HepG2 (cell line): ENCODE measurements at regions not wholly inside any gene's neighbourhood (a gene's known extent, or its start where the extent isn't known, plus 50 kb on each side); places are given as distances from the start of the nearest gene placed in this dataset.

ENCODE experiments used
- ATAC-seq: fragments of 200-7000 bp; cut with Tn5 transposase; 3 replicates; pipeline ENCODE4 v1.9.1; 2020; ENCODE audit warnings: mild to moderate bottlenecking, moderate library complexity
- BruUV-seq: library from RNA; stranded (reverse); fragments of 400-500 nt; replicated peaks from 2 replicates; lab custom pipeline; 2021; lab: Mats Ljungman, UMichigan
- CTCF ChIA-PET: fragments of 300-600 bp; formaldehyde crosslinking; extraction: SDS; loops from one replicate; lab custom pipeline; 2021; ENCODE audit warnings: low total read pairs, inconsistent platforms, low intra/inter-chr PET ratio; lab: Yijun Ruan, JAX
- POLR2A ChIA-PET: fragments of 350-600 bp; sonication (Branson Sonifier 250); formaldehyde crosslinking; loops from one replicate; lab custom pipeline; 2020; ENCODE audit warnings: antibody characterized with exemption, inconsistent platforms; lab: Yijun Ruan, JAX
- DNase-seq: peaks from one replicate; pipeline ENCODE4 v3.0.0-alpha.2; 2015; ENCODE audit warnings: low spot score
- FAIRE-seq: peaks from 3 replicates; lab custom pipeline; 2011; peaks lifted over from hg19 to GRCh38; lab: Jason Lieb, UNC
- H2AFZ ChIP-seq: one replicate; pipeline ENCODE4 v1.6.1; 2011; ENCODE audit warnings: low read length, inconsistent platforms
- H3K27ac ChIP-seq: fragments of 300-600 bp; 3 replicates; pipeline ENCODE4 v1.8.0; 2011; ENCODE audit warnings: mixed run types, mild to moderate bottlenecking, mixed read lengths, low read length, inconsistent platforms; ENCODE audit not compliant: insufficient read depth; ENCODE audit errors: extremely low read length
- H3K27me3 ChIP-seq, 2 experiments: fragments of 200-600 bp in 1 of 2; 2 replicates in 1 of 2; 3 replicates in 1 of 2; pipeline versions ENCODE4 v1.6.0 to v1.8.0; 2011; ENCODE audit warnings: low read length in 2 of 2, mild to moderate bottlenecking in 2 of 2, moderate library complexity in 2 of 2, inconsistent platforms in 1 of 2; ENCODE audit not compliant: insufficient read depth in 2 of 2, control insufficient read depth in 1 of 2
- H3K36me3 ChIP-seq, 2 experiments: fragments of 200-600 bp in 1 of 2; replicated peaks in 1 of 2; 2 replicates in 1 of 2; 3 replicates in 1 of 2; pipeline versions ENCODE4 v1.5.1 to v1.8.0; 2011; ENCODE audit warnings: low read length in 2 of 2, inconsistent platforms in 1 of 2; ENCODE audit not compliant: insufficient read depth in 2 of 2, control insufficient read depth in 1 of 2
- H3K4me1 ChIP-seq: 2 replicates; pipeline ENCODE4 v1.5.1; 2012; ENCODE audit warnings: low read length, inconsistent platforms; ENCODE audit not compliant: insufficient read depth
- H3K4me2 ChIP-seq: 2 replicates; pipeline ENCODE4 v1.6.0; 2011; ENCODE audit warnings: low read depth, low read length, inconsistent platforms
- H3K4me3 ChIP-seq, 3 experiments: fragments of 200-600 bp in 1 of 3; sonication (generic), shearing (Covaris generic) in 1 of 3; replicated peaks in 1 of 3; 2 replicates each; pipeline ENCODE4 v1.5.1; 2011 to 2016; ENCODE audit warnings: low read length in 3 of 3, inconsistent platforms in 2 of 3, low read depth in 2 of 3, mild to moderate bottlenecking in 2 of 3, control low read depth in 1 of 3, mixed read lengths in 1 of 3; ENCODE audit not compliant: insufficient read depth in 1 of 3
- H3K79me2 ChIP-seq: one replicate; pipeline ENCODE4 v1.6.1; 2011; ENCODE audit warnings: low read length, inconsistent platforms; ENCODE audit not compliant: insufficient read depth
- H3K9ac ChIP-seq: 2 replicates; pipeline ENCODE4 v1.6.0; 2011; ENCODE audit warnings: mild to moderate bottlenecking, low read depth, low read length, inconsistent platforms; ENCODE audit not compliant: insufficient read depth
- H3K9me3 ChIP-seq: 2 replicates; pipeline ENCODE4 v1.5.1; 2012; ENCODE audit warnings: mild to moderate bottlenecking, low read length
- H4K20me1 ChIP-seq: 2 replicates; pipeline ENCODE4 v1.6.0; 2011; ENCODE audit warnings: inconsistent platforms, mild to moderate bottlenecking, low read length, moderate library complexity; ENCODE audit not compliant: insufficient read depth
- CHD4 ChIP-seq: fragments of 200-600 bp; sonication (generic); IDR thresholded peaks from 2 replicates; pipeline ENCODE4 v1.7.0; 2017; ENCODE audit warnings: mild to moderate bottlenecking, low read length, borderline replicate concordance
- EHMT2 ChIP-seq: fragments of 200-600 bp; sonication (generic); IDR thresholded peaks from 2 replicates; pipeline ENCODE4 v1.7.0; 2017; ENCODE audit warnings: antibody characterized with exemption, low read depth, low read length, borderline replicate concordance
- ELF3 ChIP-seq: IDR thresholded peaks from 2 replicates; pipeline ENCODE4 v1.6.1; 2016; ENCODE audit warnings: missing genetic modification reagents, missing compliant biosample characterization
- HDAC1 ChIP-seq: sonication (generic); formaldehyde crosslinking; IDR thresholded peaks from 2 replicates; pipeline ENCODE4 v1.5.1; 2020; ENCODE audit warnings: mild to moderate bottlenecking, missing genetic modification reagents
- HIC2 ChIP-seq: sonication (generic); formaldehyde crosslinking; IDR thresholded peaks from 2 replicates; pipeline ENCODE4 v1.9.0; 2022; ENCODE audit warnings: low read depth, missing genetic modification reagents
- IKZF5 ChIP-seq: IDR thresholded peaks from 2 replicates; pipeline ENCODE4 v1.6.1; 2018; ENCODE audit warnings: missing genetic modification reagents, mild to moderate bottlenecking, missing compliant biosample characterization
- KDM1A ChIP-seq: IDR thresholded peaks from 2 replicates; pipeline ENCODE4 v1.6.1; 2016; ENCODE audit warnings: missing compliant biosample characterization
- NPAS2 ChIP-seq: sonication (generic); formaldehyde crosslinking; IDR thresholded peaks from 2 replicates; pipeline ENCODE4 v1.8.0; 2022; ENCODE audit warnings: mild to moderate bottlenecking, missing genetic modification reagents, borderline replicate concordance
- NR2F6 ChIP-seq, 2 experiments: IDR thresholded peaks; 2 replicates each; pipeline ENCODE4 v1.6.1; 2016; ENCODE audit warnings: antibody characterized with exemption in 1 of 2, mild to moderate bottlenecking in 1 of 2
- RFX1 ChIP-seq: fragments of 450-650 bp; IDR thresholded peaks from 2 replicates; pipeline ENCODE4 v1.6.1; 2017
- TFAP4 ChIP-seq: sonication (generic); IDR thresholded peaks from 2 replicates; pipeline ENCODE4 v1.6.1; 2016; ENCODE audit warnings: low read depth, borderline replicate concordance
- ZMYM3 ChIP-seq: sonication (generic); formaldehyde crosslinking; IDR thresholded peaks from 2 replicates; pipeline ENCODE4 v1.5.1; 2020; ENCODE audit warnings: mild to moderate bottlenecking, missing genetic modification reagents
- ZNF263 ChIP-seq: sonication (generic); formaldehyde crosslinking; IDR thresholded peaks from 2 replicates; pipeline ENCODE4 v1.4.0; 2020; ENCODE audit warnings: missing genetic modification reagents
- ZNF343 ChIP-seq: sonication (generic); formaldehyde crosslinking; IDR thresholded peaks from 2 replicates; pipeline ENCODE4 v1.4.0; 2020; ENCODE audit warnings: mild to moderate bottlenecking, missing genetic modification reagents
- ZNF383 ChIP-seq: sonication (generic); formaldehyde crosslinking; IDR thresholded peaks from 2 replicates; pipeline ENCODE4 v1.4.0; 2020; ENCODE audit warnings: missing genetic modification reagents, mild to moderate bottlenecking, borderline replicate concordance
- ZNF720 ChIP-seq: sonication (generic); formaldehyde crosslinking; IDR thresholded peaks from 2 replicates; pipeline ENCODE4 v1.4.0; 2020; ENCODE audit warnings: missing genetic modification reagents
- WGBS: methylation state at CpG from one replicate; pipeline ENCODE4 v1.1.6; 2017; ENCODE audit warnings: low lambda C conversion rate; 5-methylcytosine and 5-hydroxymethylcytosine counted together
- in situ Hi-C: cut with HindIII; loops from 2 replicates; pipeline ENCODE4 v1.10.0; 2017; ENCODE audit warnings: low pct_unique_long_range_greater_than_20kb; ENCODE audit not compliant: extremely low pct_ligation_motif_present
- intact Hi-C: fragments of 100-400 bp; cut with micrococcal nuclease; formaldehyde crosslinking; loops from one replicate; pipeline ENCODE4 v1.10.0; 2022; ENCODE audit not compliant: unreplicated experiment
- TF ChIP-seq, protein P1 (sequence below): sonication (generic); formaldehyde crosslinking; IDR thresholded peaks from 2 replicates; pipeline ENCODE4 v1.5.0; 2020; ENCODE audit warnings: mild to moderate bottlenecking, missing genetic modification reagents
- TF ChIP-seq, protein P2 (sequence below): IDR thresholded peaks from 2 replicates; pipeline ENCODE4 v1.6.1; 2016; ENCODE audit warnings: mild to moderate bottlenecking

GRCh38 chr9:129549139-129549538, 71.8 kb downstream of the C9orf50 start:
- intact Hi-C loops (no loop called here), in situ Hi-C loops (no loop called here)
- Histone ChIP-seq H3K9ac (peak overlapping the region; percentile 49; the same call in 1 of the 2 replicates), H3K4me1 (peaks cover 57% of the 10 kb centered on the region), H3K4me2 (peak overlapping the region; percentile 62), H3K27ac (peak overlapping the region; percentile 55), H3K9me3 (no peaks in the 10 kb centered on the region), H3K4me3 (peak overlapping the region in 1 of 3 experiments; percentile 32; a peak in 1 of 6 replicates), H3K36me3 (no peaks in the 10 kb centered on the region), H3K27me3 (no peaks in the 10 kb centered on the region), H3K79me2 (no peaks in the 10 kb centered on the region), H2AFZ (no peak overlapping the region), H4K20me1 (no peaks in the 10 kb centered on the region)
- BruUV-seq: no TSS peak
- WGBS: 72% methylated on average over 6 of the region's 7 CpGs
- ATAC-seq (peak; percentile 13), DNase-seq (peak; percentile 42), FAIRE-seq (peak; percentile 43)
- CTCF ChIA-PET: interaction anchor here (1.0 kb wide), 1 partner anchor 62 kb away, joined by 5 read pairs; no protein-coding TSS in a partner anchor
- POLR2A ChIA-PET: interaction anchor here (0.5 to 3.1 kb wide), 5 partner anchors 9 to 57 kb away, joined by 3 to 32 read pairs (median 4); no protein-coding TSS in a partner anchor
- TF ChIP-seq RFX1 (no peak), ELF3 (CRISPR knock-in tag) (0 out of 2 replicates have a peak, but pooled peaks have one; percentile 7), ZNF383 (CRISPR knock-in tag) (no peak), NPAS2 (CRISPR knock-in tag) (no peak), ZNF720 (no peak), ZNF263 (peak; percentile 46; the same call in 1 of the 2 replicates), KDM1A (peak; percentile 71; the same call in 1 of the 2 replicates), HDAC1 (0 out of 2 replicates have a peak, but pooled peaks have one; percentile 30), ZMYM3 (CRISPR knock-in tag) (peak; percentile 92), CHD4 (peak; percentile 65; the same call in 1 of the 2 replicates), TFAP4 (peak; percentile 33; the same call in 1 of the 2 replicates), IKZF5 (CRISPR knock-in tag) (no peak), EHMT2 (no peak), NR2F6 (IDR thresholded peaks at IDR 0.05) (no peak), NR2F6 (CRISPR knock-in tag; IDR thresholded peaks at IDR 0.05) (0 out of 2 replicates have a peak, but pooled peaks have one; percentile 25), HIC2 (CRISPR knock-in tag) (peak; percentile 55), ZNF343 (CRISPR knock-in tag) (no peak)
- TF ChIP-seq, protein P1, sequence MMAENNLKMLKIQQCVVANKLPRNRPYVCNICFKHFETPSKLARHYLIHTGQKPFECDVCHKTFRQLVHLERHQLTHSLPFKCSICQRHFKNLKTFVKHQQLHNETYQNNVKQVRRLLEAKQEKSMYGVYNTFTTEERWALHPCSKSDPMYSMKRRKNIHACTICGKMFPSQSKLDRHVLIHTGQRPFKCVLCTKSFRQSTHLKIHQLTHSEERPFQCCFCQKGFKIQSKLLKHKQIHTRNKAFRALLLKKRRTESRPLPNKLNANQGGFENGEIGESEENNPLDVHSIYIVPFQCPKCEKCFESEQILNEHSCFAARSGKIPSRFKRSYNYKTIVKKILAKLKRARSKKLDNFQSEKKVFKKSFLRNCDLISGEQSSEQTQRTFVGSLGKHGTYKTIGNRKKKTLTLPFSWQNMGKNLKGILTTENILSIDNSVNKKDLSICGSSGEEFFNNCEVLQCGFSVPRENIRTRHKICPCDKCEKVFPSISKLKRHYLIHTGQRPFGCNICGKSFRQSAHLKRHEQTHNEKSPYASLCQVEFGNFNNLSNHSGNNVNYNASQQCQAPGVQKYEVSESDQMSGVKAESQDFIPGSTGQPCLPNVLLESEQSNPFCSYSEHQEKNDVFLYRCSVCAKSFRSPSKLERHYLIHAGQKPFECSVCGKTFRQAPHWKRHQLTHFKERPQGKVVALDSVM (CRISPR knock-in tag): peak; percentile 97
- TF ChIP-seq, protein P2, sequence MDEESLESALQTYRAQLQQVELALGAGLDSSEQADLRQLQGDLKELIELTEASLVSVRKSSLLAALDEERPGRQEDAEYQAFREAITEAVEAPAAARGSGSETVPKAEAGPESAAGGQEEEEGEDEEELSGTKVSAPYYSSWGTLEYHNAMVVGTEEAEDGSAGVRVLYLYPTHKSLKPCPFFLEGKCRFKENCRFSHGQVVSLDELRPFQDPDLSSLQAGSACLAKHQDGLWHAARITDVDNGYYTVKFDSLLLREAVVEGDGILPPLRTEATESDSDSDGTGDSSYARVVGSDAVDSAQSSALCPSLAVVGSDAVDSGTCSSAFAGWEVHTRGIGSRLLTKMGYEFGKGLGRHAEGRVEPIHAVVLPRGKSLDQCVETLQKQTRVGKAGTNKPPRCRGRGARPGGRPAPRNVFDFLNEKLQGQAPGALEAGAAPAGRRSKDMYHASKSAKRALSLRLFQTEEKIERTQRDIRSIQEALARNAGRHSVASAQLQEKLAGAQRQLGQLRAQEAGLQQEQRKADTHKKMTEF (CRISPR knock-in tag): peak; percentile 24; the same call in 1 of the 2 replicates
